Lower leg skin (tissue), 4 donors: ENCODE measurements at regions not wholly inside any gene's neighbourhood (a gene's known extent, or its start where the extent isn't known, plus 50 kb on each side); places are given as distances from the start of the nearest gene placed in this dataset.

ENCODE experiments used
- DNase-seq, 2 donors: peaks; one replicate each; pipeline ENCODE4 v3.0.0-alpha.2; 2019; ENCODE audit warnings: low spot score in 2 of 2
- H3K4me3 ChIP-seq: fragments of 200-600 bp; sonication (generic); 2 replicates; pipeline ENCODE4 v1.5.1; 2017; ENCODE audit warnings: mild to moderate bottlenecking, low read depth; ENCODE audit not compliant: poor library complexity, severe bottlenecking
- POLR2A ChIP-seq, 2 donors: fragments of 450-650 bp; IDR thresholded peaks; one replicate each; pipeline ENCODE4 v1.6.1; 2016 to 2017; ENCODE audit warnings: antibody characterized with exemption in 2 of 2, mild to moderate bottlenecking in 1 of 2, moderate library complexity in 1 of 2
- WGBS, 2 donors: methylation state at CpG; one replicate each; pipeline ENCODE4 v1.1.5; 2018; 5-methylcytosine and 5-hydroxymethylcytosine counted together
- intact Hi-C: fragments of 100-400 bp; cut with DNase I; formaldehyde crosslinking; loops from one replicate; pipeline ENCODE4 v1.15.0; 2023; ENCODE audit warnings: low total_unique reads
- TF ChIP-seq, protein P1 (sequence below), 3 donors: fragments of 450-650 bp; IDR thresholded peaks; one replicate each; pipeline ENCODE4 v1.5.1; 2016; ENCODE audit warnings: antibody characterized with exemption in 3 of 3, mild to moderate bottlenecking in 3 of 3, moderate library complexity in 2 of 3

DNA sequence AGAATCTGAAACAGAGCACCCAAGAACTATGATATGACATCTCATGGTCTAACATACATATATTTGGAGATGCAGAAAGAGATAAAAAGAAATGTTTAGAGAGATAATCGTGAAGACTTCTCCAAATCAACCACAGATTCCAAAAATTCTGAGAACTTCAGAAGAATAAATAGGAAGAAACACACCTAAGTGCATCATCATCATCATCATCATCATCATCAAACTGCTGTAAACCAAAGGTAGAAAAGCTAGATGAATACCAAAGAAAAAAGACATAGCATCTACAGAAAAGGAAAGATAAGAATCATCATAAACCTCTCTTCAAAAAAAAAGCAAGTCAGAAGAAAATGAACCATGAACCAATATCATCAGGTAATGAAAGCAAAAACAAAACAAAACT lies 124.2 kb downstream of the PPP1R3A start:
- no peak for DNase-seq
- intact Hi-C loops = no loop called here
- WGBS, 2 donors = 72 to 80% methylated on average over 1 of the region's 1 CpG
- TF ChIP-seq, protein P1, sequence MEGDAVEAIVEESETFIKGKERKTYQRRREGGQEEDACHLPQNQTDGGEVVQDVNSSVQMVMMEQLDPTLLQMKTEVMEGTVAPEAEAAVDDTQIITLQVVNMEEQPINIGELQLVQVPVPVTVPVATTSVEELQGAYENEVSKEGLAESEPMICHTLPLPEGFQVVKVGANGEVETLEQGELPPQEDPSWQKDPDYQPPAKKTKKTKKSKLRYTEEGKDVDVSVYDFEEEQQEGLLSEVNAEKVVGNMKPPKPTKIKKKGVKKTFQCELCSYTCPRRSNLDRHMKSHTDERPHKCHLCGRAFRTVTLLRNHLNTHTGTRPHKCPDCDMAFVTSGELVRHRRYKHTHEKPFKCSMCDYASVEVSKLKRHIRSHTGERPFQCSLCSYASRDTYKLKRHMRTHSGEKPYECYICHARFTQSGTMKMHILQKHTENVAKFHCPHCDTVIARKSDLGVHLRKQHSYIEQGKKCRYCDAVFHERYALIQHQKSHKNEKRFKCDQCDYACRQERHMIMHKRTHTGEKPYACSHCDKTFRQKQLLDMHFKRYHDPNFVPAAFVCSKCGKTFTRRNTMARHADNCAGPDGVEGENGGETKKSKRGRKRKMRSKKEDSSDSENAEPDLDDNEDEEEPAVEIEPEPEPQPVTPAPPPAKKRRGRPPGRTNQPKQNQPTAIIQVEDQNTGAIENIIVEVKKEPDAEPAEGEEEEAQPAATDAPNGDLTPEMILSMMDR (IDR thresholded peaks at IDR 0.05) = no peak
- no peak for TF ChIP-seq POLR2A (IDR thresholded peaks at IDR 0.05)
- no peak overlapping the region for H3K4me3 ChIP-seq

DNA sequence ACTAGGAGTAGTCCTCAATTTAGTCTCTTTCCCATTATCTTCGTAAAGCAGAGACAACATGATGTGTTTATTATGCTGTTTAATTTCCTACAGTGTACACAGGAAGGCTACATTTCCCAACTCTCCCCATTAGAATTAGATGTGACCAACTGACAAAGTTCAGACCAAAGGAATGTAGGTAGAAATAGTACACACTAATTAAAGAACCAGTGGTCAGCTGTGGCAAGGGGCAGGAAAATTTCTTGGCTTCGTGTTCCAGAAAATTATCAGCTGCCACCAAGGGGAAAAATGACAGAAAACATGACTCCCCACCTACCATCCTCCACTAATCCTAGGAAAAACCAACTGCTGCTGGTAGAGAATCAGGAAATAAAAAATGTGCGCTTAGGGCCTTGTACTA lies 125.6 kb downstream of the PPP1R3A start:
- no peak for DNase-seq
- TF ChIP-seq, protein P1 (IDR thresholded peaks at IDR 0.05) = no peak
- WGBS, 2 donors = 79 to 83% methylated on average over 3 of the region's 3 CpGs
- intact Hi-C loops = no loop called here
- H3K4me3 ChIP-seq = no peak overlapping the region

DNA sequence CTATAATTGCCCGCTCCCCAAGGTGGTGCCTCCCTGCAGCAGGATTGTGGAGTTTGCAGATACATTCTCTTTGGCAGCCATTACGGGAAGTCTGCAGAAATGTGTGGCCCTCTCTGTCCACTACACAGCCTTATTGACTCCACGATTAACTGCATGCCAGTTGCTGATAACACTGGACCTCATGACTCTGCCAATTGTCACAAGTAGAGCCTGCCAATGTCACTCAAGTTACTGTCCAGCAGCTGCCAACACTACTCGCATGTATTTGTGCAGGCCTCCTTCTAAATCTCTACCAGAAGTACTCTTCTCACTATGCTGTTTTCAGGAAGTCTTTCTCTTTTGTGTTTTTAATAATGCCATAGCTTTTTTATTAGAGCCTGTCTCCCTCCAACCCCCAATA lies 128.8 kb downstream of the PPP1R3A start:
- intact Hi-C loops = no loop called here
- no peak overlapping the region for H3K4me3 ChIP-seq
- 80 to 83% methylated on average over 4 of the region's 4 CpGs for WGBS, 2 donors
- DNase-seq = no peak
- TF ChIP-seq, protein P1 (IDR thresholded peaks at IDR 0.05) = no peak
- TF ChIP-seq POLR2A (IDR thresholded peaks at IDR 0.05) = no peak

DNA sequence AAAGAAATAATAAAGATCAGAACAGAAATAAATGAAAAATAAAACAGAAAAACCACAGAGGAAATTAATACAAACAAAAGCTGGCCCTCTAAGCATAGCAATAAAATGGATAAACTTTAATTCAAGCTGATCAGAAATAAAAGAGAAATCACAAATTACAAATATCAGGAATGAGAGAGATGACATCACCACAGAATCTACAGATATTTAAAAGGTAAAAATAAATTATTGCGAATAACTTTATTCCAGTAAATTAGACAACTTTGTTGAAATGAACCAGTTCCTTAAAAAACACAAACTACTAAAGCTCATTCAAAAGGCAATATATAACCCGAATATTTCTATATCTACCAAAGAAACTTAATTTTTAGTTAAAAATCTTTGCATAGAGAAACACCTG lies 131.7 kb downstream of the PPP1R3A start:
- intact Hi-C loops = no loop called here

DNA sequence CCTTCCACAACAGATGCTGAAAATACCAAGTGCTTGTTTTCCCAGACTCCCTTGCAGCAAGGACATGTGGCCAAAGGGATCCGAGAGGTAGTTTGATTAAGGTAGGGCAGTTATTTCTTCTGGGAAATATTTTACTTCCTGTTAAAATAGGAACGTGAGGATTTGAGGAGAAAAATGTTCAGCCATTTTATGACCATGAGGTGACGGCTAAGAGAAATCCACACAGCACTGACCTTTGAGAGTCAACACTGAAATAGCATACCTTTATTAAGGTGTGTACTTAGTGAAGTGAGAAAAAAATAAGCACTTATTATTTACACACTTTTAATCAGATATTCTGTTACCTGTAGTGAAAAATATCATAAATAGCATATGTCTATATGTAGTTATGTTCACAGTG lies 133.9 kb downstream of the PPP1R3A start:
- no peak for TF ChIP-seq POLR2A (IDR thresholded peaks at IDR 0.05)
- TF ChIP-seq, protein P1 (IDR thresholded peaks at IDR 0.05) = no peak
- H3K4me3 ChIP-seq = no peak overlapping the region
- DNase-seq = no peak
- intact Hi-C loops = no loop called here
- WGBS, 2 donors = 80 to 85% methylated on average over 3 of the region's 3 CpGs

More for the DNA sequence above, 131.7 kb downstream of the PPP1R3A start:
- no peak overlapping the region for H3K4me3 ChIP-seq
- TF ChIP-seq, protein P1 (IDR thresholded peaks at IDR 0.05) = no peak
- TF ChIP-seq POLR2A (IDR thresholded peaks at IDR 0.05) = no peak
- WGBS, 2 donors = 89% methylated on average over 2 of the region's 2 CpGs
- no peak for DNase-seq

DNA sequence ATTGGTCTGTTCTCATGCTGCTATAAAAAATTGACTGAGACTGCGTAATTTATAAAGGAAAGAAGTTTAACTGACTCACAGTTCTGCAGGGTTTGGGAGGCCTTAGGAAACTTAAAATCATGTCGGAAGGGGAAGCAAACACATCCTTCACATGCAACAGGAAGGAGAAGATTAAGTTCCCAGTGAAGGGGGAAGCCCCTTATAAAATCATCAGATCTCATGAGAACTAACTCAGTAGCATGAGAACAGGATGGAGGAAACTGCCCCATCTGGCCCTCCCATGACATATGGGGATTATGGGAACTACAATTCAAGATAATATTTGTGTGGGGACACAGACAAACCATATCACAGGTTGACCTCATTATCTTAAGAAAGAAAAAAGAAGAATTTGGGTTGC lies 134.5 kb downstream of the PPP1R3A start:
- DNase-seq = no peak
- 52 to 57% methylated on average over 2 of the region's 2 CpGs for WGBS, 2 donors
- TF ChIP-seq, protein P1 (IDR thresholded peaks at IDR 0.05) = no peak
- TF ChIP-seq POLR2A (IDR thresholded peaks at IDR 0.05) = no peak
- no peak overlapping the region for H3K4me3 ChIP-seq
- intact Hi-C loops = no loop called here
